K562 (cell line): ENCODE measurements at regions not wholly inside any gene's neighbourhood (a gene's known extent, or its start where the extent isn't known, plus 50 kb on each side); places are given as distances from the start of the nearest gene placed in this dataset.

ENCODE experiments used
- BACH1 ChIP-seq: fragments of 200-800 bp; sonication (Bioruptor generic); IDR thresholded peaks from 2 replicates; pipeline ENCODE4 v1.6.1; 2016; ENCODE audit warnings: missing genetic modification characterization, missing compliant biosample characterization
- CHD4 ChIP-seq: fragments of 200-600 bp; sonication (generic); IDR thresholded peaks from 3 replicates; pipeline ENCODE4 v1.6.1; 2012; ENCODE audit warnings: low read depth, mild to moderate bottlenecking, mixed read lengths, low read length, inconsistent platforms; ENCODE audit not compliant: insufficient read depth, insufficient replicate concordance, poor library complexity, severe bottlenecking
- HMGXB4 ChIP-seq: sonication (generic); formaldehyde crosslinking; IDR thresholded peaks from 2 replicates; pipeline ENCODE4 v1.8.1; 2023; ENCODE audit warnings: mild to moderate bottlenecking, missing genetic modification reagents
- PTBP1 ChIP-seq: fragments of 200-400 bp; formaldehyde crosslinking; IDR thresholded peaks from 2 replicates; pipeline ENCODE4 v1.6.1; 2017; ENCODE audit warnings: low read depth, low read length
- RFX7 ChIP-seq: fragments of 250-450 bp; sonication (Bioruptor Pico); IDR thresholded peaks from 2 replicates; pipeline ENCODE4 v1.5.1; 2021; ENCODE audit warnings: mild to moderate bottlenecking
- SRF ChIP-seq, 2 experiments: fragments of 250-450, 450-650 bp in 1 of 2; sonication (Bioruptor Pico) in 1 of 2; sonication (generic) in 1 of 2; formaldehyde crosslinking; IDR thresholded peaks; 2 replicates each; pipeline versions ENCODE4 v1.5.0 to v1.5.1; 2020 to 2022; ENCODE audit warnings: mild to moderate bottlenecking in 1 of 2, missing genetic modification reagents in 1 of 2
- TAF9B ChIP-seq: fragments of 450-650 bp; IDR thresholded peaks from 2 replicates; pipeline ENCODE4 v1.6.1; 2018; ENCODE audit warnings: mild to moderate bottlenecking; ENCODE audit not compliant: partially characterized antibody
- THRA ChIP-seq: fragments of 450-650 bp; IDR thresholded peaks from 2 replicates; pipeline ENCODE4 v1.6.1; 2017; ENCODE audit warnings: mild to moderate bottlenecking, moderate library complexity
- ZBTB12 ChIP-seq: fragments of 250-450 bp; sonication (Bioruptor Pico); IDR thresholded peaks from 2 replicates; pipeline ENCODE4 v1.4.0; 2020
- ZC3H4 ChIP-seq: sonication (generic); formaldehyde crosslinking; IDR thresholded peaks from 2 replicates; pipeline ENCODE4 v1.9.0; 2021; ENCODE audit warnings: missing genetic modification reagents, borderline replicate concordance
- TF ChIP-seq, protein P1 (sequence below): fragments of 250-450 bp; sonication (Bioruptor Pico); IDR thresholded peaks from 2 replicates; pipeline ENCODE4 v1.5.0; 2021

- TF ChIP-seq ZBTB12 (no peak), TAF9B (no peak), SRF (CRISPR knock-in tag; IDR thresholded peaks at IDR 0.05) (no peak), ZC3H4 (CRISPR knock-in tag) (no peak), PTBP1 (no peak), THRA (no peak), BACH1 (no peak), RFX7 (CRISPR knock-in tag) (no peak), HMGXB4 (CRISPR knock-in tag) (no peak), CHD4 (no peak)
- TF ChIP-seq, protein P1, sequence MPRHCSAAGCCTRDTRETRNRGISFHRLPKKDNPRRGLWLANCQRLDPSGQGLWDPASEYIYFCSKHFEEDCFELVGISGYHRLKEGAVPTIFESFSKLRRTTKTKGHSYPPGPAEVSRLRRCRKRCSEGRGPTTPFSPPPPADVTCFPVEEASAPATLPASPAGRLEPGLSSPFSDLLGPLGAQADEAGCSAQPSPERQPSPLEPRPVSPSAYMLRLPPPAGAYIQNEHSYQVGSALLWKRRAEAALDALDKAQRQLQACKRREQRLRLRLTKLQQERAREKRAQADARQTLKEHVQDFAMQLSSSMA (CRISPR knock-in tag) = no peak
Observed at GRCh38 chr10:90658791-90659190, 199.0 kb downstream of the HTR7 start (continued).
